Activated CD4-positive, alpha-beta memory T cell treated with anti-CD3 and anti-CD28 coated beads, Interleukin-2, amount 10 ng/mL, durations not matched to agents 7 days and 5 days (primary cell): ENCODE measurements at regions not wholly inside any gene's neighbourhood (a gene's known extent, or its start where the extent isn't known, plus 50 kb on each side); places are given as distances from the start of the nearest gene placed in this dataset.
A peak's percentile ranks its signal among the peaks of the same experiment; 100 is the strongest.
"Not testable (repeated sequence)": the region's sequence is repeated elsewhere in the genome, so short reads cannot be mapped to it uniquely, and the experiment has no call there.

Experiments used
- CTCF ChIA-PET: fragments of 350-600 bp; sonication (Branson Sonifier 250); formaldehyde crosslinking; loops from one replicate; lab custom pipeline; 2021; ENCODE audit warnings: antibody characterized with exemption, inconsistent platforms; lab: Charles Lee
- POLR2A ChIA-PET: fragments of 350-600 bp; sonication (Branson Sonifier 250); formaldehyde crosslinking; loops from one replicate; lab custom pipeline; 2021; ENCODE audit warnings: antibody characterized with exemption; lab: Charles Lee
- DNase-seq: peaks from one replicate; pipeline ENCODE4 v3.0.0-alpha.2; 2020
- H3K27ac Mint-ChIP-seq: one replicate; pipeline ENCODE4 v1.8.0; 2021; ENCODE audit warnings: mild to moderate bottlenecking, mixed read lengths
- H3K27me3 Mint-ChIP-seq: one replicate; pipeline ENCODE4 v1.8.0; 2021; ENCODE audit warnings: mixed read lengths
- H3K36me3 Mint-ChIP-seq: one replicate; pipeline ENCODE4 v1.8.0; 2021; ENCODE audit warnings: low read depth, mixed read lengths
- H3K4me1 Mint-ChIP-seq: one replicate; pipeline ENCODE4 v1.8.0; 2021; ENCODE audit warnings: mixed read lengths
- H3K4me3 Mint-ChIP-seq: one replicate; pipeline ENCODE4 v1.8.0; 2021; ENCODE audit warnings: mild to moderate bottlenecking, mixed read lengths
- H3K9me3 Mint-ChIP-seq: one replicate; pipeline ENCODE4 v1.8.0; 2021; ENCODE audit warnings: mixed read lengths

GRCh38 chr12:131294716-131295115, 341.0 kb downstream of the ADGRD1 start:
- H3K4me1 Mint-ChIP-seq, H3K9me3 Mint-ChIP-seq, H3K36me3 Mint-ChIP-seq, CTCF ChIA-PET, H3K27me3 Mint-ChIP-seq, H3K4me3 Mint-ChIP-seq, POLR2A ChIA-PET, H3K27ac Mint-ChIP-seq: not testable (repeated sequence)
- peak; percentile 3 for DNase-seq

GRCh38 chr12:131295117-131295516, 341.4 kb downstream of the ADGRD1 start:
- H3K27me3 Mint-ChIP-seq, H3K36me3 Mint-ChIP-seq, H3K9me3 Mint-ChIP-seq, POLR2A ChIA-PET, H3K4me1 Mint-ChIP-seq, H3K27ac Mint-ChIP-seq, H3K4me3 Mint-ChIP-seq, CTCF ChIA-PET, DNase-seq: not testable (repeated sequence)

GRCh38 chr12:131295559-131295958, 341.9 kb downstream of the ADGRD1 start:
- peak; percentile 5 for DNase-seq
- H3K27ac Mint-ChIP-seq, POLR2A ChIA-PET, CTCF ChIA-PET, H3K9me3 Mint-ChIP-seq, H3K36me3 Mint-ChIP-seq, H3K27me3 Mint-ChIP-seq, H3K4me3 Mint-ChIP-seq, H3K4me1 Mint-ChIP-seq: not testable (repeated sequence)

GRCh38 chr12:131296136-131296535, 342.4 kb downstream of the ADGRD1 start:
- H3K36me3 Mint-ChIP-seq, H3K4me1 Mint-ChIP-seq, H3K9me3 Mint-ChIP-seq, H3K27me3 Mint-ChIP-seq, H3K4me3 Mint-ChIP-seq, H3K27ac Mint-ChIP-seq, POLR2A ChIA-PET, CTCF ChIA-PET: not testable (repeated sequence)
- DNase-seq: peak; percentile 3

GRCh38 chr12:131296651-131297050, 342.9 kb downstream of the ADGRD1 start:
- H3K27me3 Mint-ChIP-seq, H3K27ac Mint-ChIP-seq, POLR2A ChIA-PET, DNase-seq, CTCF ChIA-PET, H3K36me3 Mint-ChIP-seq, H3K9me3 Mint-ChIP-seq, H3K4me3 Mint-ChIP-seq, H3K4me1 Mint-ChIP-seq: not testable (repeated sequence)

- DNase-seq, H3K36me3 Mint-ChIP-seq, H3K27me3 Mint-ChIP-seq, CTCF ChIA-PET, H3K4me3 Mint-ChIP-seq, H3K9me3 Mint-ChIP-seq, H3K4me1 Mint-ChIP-seq, POLR2A ChIA-PET, H3K27ac Mint-ChIP-seq: not testable (repeated sequence)
Measured at GRCh38 chr12:131298526-131299369, 345.0 kb downstream of the ADGRD1 start.

GRCh38 chr12:131299370-131299701, 345.6 kb downstream of the ADGRD1 start:
- H3K4me1 Mint-ChIP-seq, H3K27me3 Mint-ChIP-seq, H3K27ac Mint-ChIP-seq, H3K9me3 Mint-ChIP-seq, H3K4me3 Mint-ChIP-seq, DNase-seq, CTCF ChIA-PET, H3K36me3 Mint-ChIP-seq, POLR2A ChIA-PET: not testable (repeated sequence)

- H3K27ac Mint-ChIP-seq, POLR2A ChIA-PET, H3K27me3 Mint-ChIP-seq, H3K4me1 Mint-ChIP-seq, CTCF ChIA-PET, H3K9me3 Mint-ChIP-seq, H3K36me3 Mint-ChIP-seq, DNase-seq, H3K4me3 Mint-ChIP-seq: not testable (repeated sequence)
Measured at GRCh38 chr12:131303576-131303975, 349.9 kb downstream of the ADGRD1 start.

GRCh38 chr12:131304642-131305041, 350.9 kb downstream of the ADGRD1 start:
- H3K27ac Mint-ChIP-seq, H3K4me3 Mint-ChIP-seq, POLR2A ChIA-PET, H3K27me3 Mint-ChIP-seq, H3K36me3 Mint-ChIP-seq, H3K4me1 Mint-ChIP-seq, CTCF ChIA-PET, DNase-seq, H3K9me3 Mint-ChIP-seq: not testable (repeated sequence)

- Mint-ChIP-seq H3K4me3 (no peak overlapping the region), H3K36me3 (no peaks in the 10 kb centered on the region), H3K27ac (no peak overlapping the region), H3K4me1 (peaks cover 11% of the 10 kb centered on the region), H3K9me3 (no peaks in the 10 kb centered on the region), H3K27me3 (peaks cover 1% of the 10 kb centered on the region)
- DNase-seq: no peak
- ChIA-PET CTCF (no interaction called here), POLR2A (no interaction called here)
Measured at GRCh38 chr12:131309700-131310099, 356.0 kb downstream of the ADGRD1 start.

- H3K9me3 Mint-ChIP-seq, CTCF ChIA-PET: not testable (repeated sequence)
Measured at GRCh38 chr12:131310227-131310969, 356.7 kb downstream of the ADGRD1 start.

GRCh38 chr12:131311279-131311722, 357.6 kb downstream of the ADGRD1 start:
- peaks cover 11% of the 10 kb centered on the region for H3K4me1 Mint-ChIP-seq
- H3K4me3 Mint-ChIP-seq, POLR2A ChIA-PET, H3K27ac Mint-ChIP-seq, H3K36me3 Mint-ChIP-seq, CTCF ChIA-PET, H3K9me3 Mint-ChIP-seq, H3K27me3 Mint-ChIP-seq: not testable (repeated sequence)
- peak; percentile 29 for DNase-seq

More at GRCh38 chr12:131310227-131310969, 356.7 kb downstream of the ADGRD1 start:
- DNase-seq, H3K36me3 Mint-ChIP-seq, POLR2A ChIA-PET, H3K27me3 Mint-ChIP-seq, H3K27ac Mint-ChIP-seq, H3K4me3 Mint-ChIP-seq: not testable (repeated sequence)
- H3K4me1 Mint-ChIP-seq: peaks cover 11% of the 10 kb centered on the region

GRCh38 chr12:131311764-131312163, 358.1 kb downstream of the ADGRD1 start:
- peaks cover 3% of the 10 kb centered on the region for H3K9me3 Mint-ChIP-seq

GRCh38 chr12:131312382-131312781, 358.7 kb downstream of the ADGRD1 start:
- not testable (repeated sequence) for H3K27me3 Mint-ChIP-seq, H3K27ac Mint-ChIP-seq

More at GRCh38 chr12:131311764-131312163, 358.1 kb downstream of the ADGRD1 start:
- DNase-seq: no peak
- H3K27ac Mint-ChIP-seq: no peak overlapping the region
- H3K27me3 Mint-ChIP-seq: peaks cover 1% of the 10 kb centered on the region
- peaks cover 11% of the 10 kb centered on the region for H3K4me1 Mint-ChIP-seq
- ChIA-PET CTCF (no interaction called here), POLR2A (no interaction called here)
- H3K4me3 Mint-ChIP-seq: no peak overlapping the region
- H3K36me3 Mint-ChIP-seq: no peaks in the 10 kb centered on the region

More at GRCh38 chr12:131312382-131312781, 358.7 kb downstream of the ADGRD1 start:
- H3K36me3 Mint-ChIP-seq, POLR2A ChIA-PET, CTCF ChIA-PET, H3K4me3 Mint-ChIP-seq, DNase-seq, H3K9me3 Mint-ChIP-seq: not testable (repeated sequence)
- peaks cover 11% of the 10 kb centered on the region for H3K4me1 Mint-ChIP-seq
